ENCODE measurements at regions not wholly inside any gene's neighbourhood (a gene's known extent, or its start where the extent isn't known, plus 50 kb on each side); places are given as distances from the start of the nearest gene placed in this dataset.
"Not testable (repeated sequence)": the region's sequence is repeated elsewhere in the genome, so short reads cannot be mapped to it uniquely, and the experiment has no call there.

DNA sequence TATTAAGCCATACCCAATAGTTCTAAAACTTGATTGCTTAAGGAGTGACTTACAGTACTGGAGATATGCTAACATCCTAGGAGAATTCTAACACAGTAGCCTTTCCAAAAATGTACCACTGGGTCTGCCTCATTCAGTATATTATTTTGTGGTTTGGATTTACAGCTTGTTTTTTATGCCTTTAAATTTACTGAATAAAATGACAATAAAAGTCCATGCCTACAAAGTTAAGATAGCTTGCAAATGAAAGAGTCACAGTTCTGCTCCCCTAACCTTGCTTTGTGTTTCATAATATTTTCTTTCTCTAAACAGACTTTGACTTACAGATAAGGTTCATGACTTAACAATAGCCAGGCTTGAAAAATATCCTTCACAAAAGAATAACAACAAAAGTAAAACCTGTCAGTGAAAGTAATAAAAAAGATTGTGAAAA, 951.1 kb upstream of the NUDT12 start:
- H3K27ac ChIP-seq (ENCODE audit: low read depth in 1 of 2, low read length in 2 of 2): no peak overlapping the region
- no peaks in the 10 kb centered on the region for H3K36me3 ChIP-seq (ENCODE audit: control insufficient read depth in 1 of 2, insufficient read depth in 2 of 2, low read length in 1 of 2)
- ATAC-seq (ENCODE audit: low FRiP score) (no peak), DNase-seq (no peak)
- no peaks in the 10 kb centered on the region for H3K27me3 ChIP-seq (ENCODE audit: control insufficient read depth in 1 of 2, insufficient read depth in 2 of 2, low read length in 1 of 2)
- peaks cover 2% of the 10 kb centered on the region for H3K9me3 ChIP-seq (ENCODE audit: control insufficient read depth, low read length)
- no peak overlapping the region for H3K4me3 ChIP-seq (ENCODE audit: low read length in 2 of 2)
- no peaks in the 10 kb centered on the region for H3K4me1 ChIP-seq (ENCODE audit: control insufficient read depth in 1 of 2, insufficient read depth in 2 of 2, low read length in 2 of 2)
- intact Hi-C loops (cut with DNase I): no loop called here

DNA sequence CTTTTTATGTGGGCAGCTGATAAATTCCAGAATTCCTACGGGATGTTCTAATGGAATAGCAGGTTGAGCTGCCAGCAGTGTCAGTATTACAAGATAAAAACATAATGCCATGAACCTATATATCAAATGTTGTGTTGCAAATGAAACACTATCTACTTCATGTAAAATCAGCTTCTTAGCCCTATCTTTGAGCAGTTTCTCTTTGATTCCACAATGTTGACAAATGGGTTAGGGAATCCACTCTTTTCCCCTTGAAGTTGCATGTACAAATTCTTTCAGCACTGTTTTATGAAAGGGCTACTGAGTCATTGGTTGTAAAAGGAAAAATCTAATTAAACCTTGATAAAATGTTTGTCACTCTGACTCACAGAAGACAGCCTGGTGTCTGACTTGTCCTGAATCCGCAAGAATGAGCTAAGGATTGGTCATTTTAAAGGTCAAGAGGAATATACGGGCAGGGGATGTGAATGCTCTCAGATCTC, 950.6 kb upstream of the NUDT12 start:
- Histone ChIP-seq H3K4me3 (ENCODE audit: low read length in 2 of 2) (no peak overlapping the region), H3K27me3 (ENCODE audit: control insufficient read depth in 1 of 2, insufficient read depth in 2 of 2, low read length in 1 of 2) (no peaks in the 10 kb centered on the region), H3K36me3 (ENCODE audit: control insufficient read depth in 1 of 2, insufficient read depth in 2 of 2, low read length in 1 of 2) (no peaks in the 10 kb centered on the region), H3K4me1 (ENCODE audit: control insufficient read depth in 1 of 2, insufficient read depth in 2 of 2, low read length in 2 of 2) (no peaks in the 10 kb centered on the region), H3K9me3 (ENCODE audit: control insufficient read depth, low read length) (peaks cover 2% of the 10 kb centered on the region), H3K27ac (ENCODE audit: low read depth in 1 of 2, low read length in 2 of 2) (no peak overlapping the region)
- DNase-seq (no peak), ATAC-seq (ENCODE audit: low FRiP score) (no peak)
- intact Hi-C loops (cut with DNase I): no loop called here
- 43 to 50% methylated on average over 3 of the region's 3 CpGs for WGBS, 2 donors

- intact Hi-C loops (cut with DNase I): no loop called here
These were observed 949.7 kb upstream of the NUDT12 start for GRCh38 chr5:104512063-104512825.

GRCh38 chr5:104498281-104498680, 935.7 kb upstream of the NUDT12 start:
- intact Hi-C loops (cut with DNase I): no loop called here
- Histone ChIP-seq H3K4me3 (ENCODE audit: low read length in 2 of 2) (no peak overlapping the region), H3K9me3 (ENCODE audit: control insufficient read depth, low read length) (no peaks in the 10 kb centered on the region), H3K36me3 (ENCODE audit: control insufficient read depth in 1 of 2, insufficient read depth in 2 of 2, low read length in 1 of 2) (no peaks in the 10 kb centered on the region), H3K27ac (ENCODE audit: low read depth in 1 of 2, low read length in 2 of 2) (no peak overlapping the region), H3K27me3 (ENCODE audit: control insufficient read depth in 1 of 2, insufficient read depth in 2 of 2, low read length in 1 of 2) (no peaks in the 10 kb centered on the region), H3K4me1 (ENCODE audit: control insufficient read depth in 1 of 2, insufficient read depth in 2 of 2, low read length in 2 of 2) (no peaks in the 10 kb centered on the region)
- ATAC-seq (ENCODE audit: low FRiP score): no peak
- no peak for DNase-seq
- 38% methylated on average over 1 of the region's 1 CpG for WGBS, 2 donors

More at GRCh38 chr5:104512063-104512825, 949.7 kb upstream of the NUDT12 start:
- no peaks in the 10 kb centered on the region for H3K27me3 ChIP-seq (ENCODE audit: control insufficient read depth in 1 of 2, insufficient read depth in 2 of 2, low read length in 1 of 2)
- DNase-seq: no peak
- no peak for ATAC-seq (ENCODE audit: low FRiP score)
- H3K27ac ChIP-seq (ENCODE audit: low read depth in 1 of 2, low read length in 2 of 2): no peak overlapping the region
- 6% methylated on average over 4 of the region's 4 CpGs for WGBS, 2 donors
- no peak overlapping the region for H3K4me3 ChIP-seq (ENCODE audit: low read length in 2 of 2)
- H3K36me3 ChIP-seq (ENCODE audit: control insufficient read depth in 1 of 2, insufficient read depth in 2 of 2, low read length in 1 of 2): no peaks in the 10 kb centered on the region
- peaks cover 2% of the 10 kb centered on the region for H3K9me3 ChIP-seq (ENCODE audit: control insufficient read depth, low read length)
- H3K4me1 ChIP-seq (ENCODE audit: control insufficient read depth in 1 of 2, insufficient read depth in 2 of 2, low read length in 2 of 2): no peaks in the 10 kb centered on the region

GRCh38 chr5:104494083-104494482, 931.5 kb upstream of the NUDT12 start:
- Histone ChIP-seq H3K9me3 (ENCODE audit: control insufficient read depth, low read length) (no peaks in the 10 kb centered on the region), H3K27ac (ENCODE audit: low read depth in 1 of 2, low read length in 2 of 2) (no peak overlapping the region), H3K4me3 (ENCODE audit: low read length in 2 of 2) (no peak overlapping the region), H3K4me1 (ENCODE audit: control insufficient read depth in 1 of 2, insufficient read depth in 2 of 2, low read length in 2 of 2) (no peaks in the 10 kb centered on the region), H3K27me3 (ENCODE audit: control insufficient read depth in 1 of 2, insufficient read depth in 2 of 2, low read length in 1 of 2) (no peaks in the 10 kb centered on the region), H3K36me3 (ENCODE audit: control insufficient read depth in 1 of 2, insufficient read depth in 2 of 2, low read length in 1 of 2) (no peaks in the 10 kb centered on the region)
- ATAC-seq (ENCODE audit: low FRiP score): no peak
- DNase-seq: no peak
- 89 to 92% methylated on average over 2 of the region's 2 CpGs for WGBS, 2 donors
- intact Hi-C loops (cut with DNase I): no loop called here

GRCh38 chr5:104472811-104473210, 910.2 kb upstream of the NUDT12 start:
- 93 to 94% methylated on average over 3 of the region's 3 CpGs for WGBS, 2 donors
- no peaks in the 10 kb centered on the region for H3K36me3 ChIP-seq (ENCODE audit: control insufficient read depth in 1 of 2, insufficient read depth in 2 of 2, low read length in 1 of 2)
- no peak overlapping the region for H3K27ac ChIP-seq (ENCODE audit: low read depth in 1 of 2, low read length in 2 of 2)
- no peak overlapping the region for H3K4me3 ChIP-seq (ENCODE audit: low read length in 2 of 2)
- H3K27me3 ChIP-seq (ENCODE audit: control insufficient read depth in 1 of 2, insufficient read depth in 2 of 2, low read length in 1 of 2): no peaks in the 10 kb centered on the region
- H3K9me3 ChIP-seq (ENCODE audit: control insufficient read depth, low read length): no peaks in the 10 kb centered on the region
- DNase-seq: no peak
- no peaks in the 10 kb centered on the region for H3K4me1 ChIP-seq (ENCODE audit: control insufficient read depth in 1 of 2, insufficient read depth in 2 of 2, low read length in 2 of 2)
- no peak for ATAC-seq (ENCODE audit: low FRiP score)
- intact Hi-C loops (cut with DNase I): no loop called here

DNA sequence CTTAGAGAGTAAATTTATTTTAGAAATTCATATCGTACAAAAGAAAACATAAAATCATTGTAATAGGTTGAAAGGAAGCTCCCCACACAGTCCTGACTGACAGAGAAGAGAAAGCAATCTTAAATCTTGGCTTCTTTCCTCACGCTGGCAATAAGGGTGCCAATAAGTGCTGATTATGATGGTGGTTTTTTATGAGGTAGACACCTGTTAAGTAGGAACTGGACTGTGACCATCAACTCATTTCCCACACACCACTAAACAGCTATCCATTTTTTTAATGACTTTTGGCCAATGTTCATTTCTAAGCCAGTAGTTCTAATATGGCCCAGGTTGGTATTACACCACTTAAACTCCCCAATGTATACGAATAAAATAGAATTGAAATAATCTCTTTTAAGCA, 893.5 kb upstream of the NUDT12 start:
- DNase-seq (no peak), ATAC-seq (ENCODE audit: low FRiP score) (no peak)
- Histone ChIP-seq H3K27me3 (ENCODE audit: control insufficient read depth in 1 of 2, insufficient read depth in 2 of 2, low read length in 1 of 2) (no peaks in the 10 kb centered on the region), H3K27ac (ENCODE audit: low read depth in 1 of 2, low read length in 2 of 2) (no peak overlapping the region), H3K9me3 (ENCODE audit: control insufficient read depth, low read length) (no peaks in the 10 kb centered on the region), H3K4me1 (ENCODE audit: control insufficient read depth in 1 of 2, insufficient read depth in 2 of 2, low read length in 2 of 2) (no peaks in the 10 kb centered on the region), H3K4me3 (ENCODE audit: low read length in 2 of 2) (no peak overlapping the region), H3K36me3 (ENCODE audit: control insufficient read depth in 1 of 2, insufficient read depth in 2 of 2, low read length in 1 of 2) (no peaks in the 10 kb centered on the region)
- intact Hi-C loops (cut with DNase I): no loop called here
- WGBS, 2 donors: 74 to 85% methylated on average over 3 of the region's 3 CpGs

GRCh38 chr5:104452550-104452949, 890.0 kb upstream of the NUDT12 start:
- ATAC-seq (ENCODE audit: low FRiP score) (no peak), DNase-seq (no peak)
- Histone ChIP-seq H3K4me1 (ENCODE audit: control insufficient read depth in 1 of 2, insufficient read depth in 2 of 2, low read length in 2 of 2) (no peaks in the 10 kb centered on the region), H3K36me3 (ENCODE audit: control insufficient read depth in 1 of 2, insufficient read depth in 2 of 2, low read length in 1 of 2) (no peaks in the 10 kb centered on the region), H3K9me3 (ENCODE audit: control insufficient read depth, low read length) (no peaks in the 10 kb centered on the region), H3K4me3 (ENCODE audit: low read length in 2 of 2) (no peak overlapping the region), H3K27me3 (ENCODE audit: control insufficient read depth in 1 of 2, insufficient read depth in 2 of 2, low read length in 1 of 2) (no peaks in the 10 kb centered on the region), H3K27ac (ENCODE audit: low read depth in 1 of 2, low read length in 2 of 2) (no peak overlapping the region)
- intact Hi-C loops (cut with DNase I): no loop called here
- 74 to 76% methylated on average over 1 of the region's 1 CpG for WGBS, 2 donors

DNA sequence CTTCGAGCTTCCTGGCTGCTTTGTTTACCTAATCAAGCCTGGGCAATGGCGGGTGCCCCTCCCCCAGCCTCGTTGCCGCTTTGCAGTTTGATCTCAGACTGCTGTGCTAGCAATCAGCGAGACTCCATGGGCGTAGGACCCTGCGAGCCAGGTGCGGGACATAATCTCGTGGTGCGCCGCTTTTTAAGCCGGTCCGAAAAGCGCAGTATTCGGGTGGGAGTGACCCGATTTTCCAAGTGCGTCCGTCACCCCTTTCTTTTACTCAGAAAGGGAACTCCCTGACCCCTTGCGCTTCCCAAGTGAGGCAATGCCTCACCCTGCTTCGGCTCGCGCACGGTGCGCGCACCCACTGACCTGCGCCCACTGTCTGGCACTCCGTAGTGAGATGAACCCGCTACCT, 889.3 kb upstream of the NUDT12 start:
- H3K4me1 ChIP-seq (ENCODE audit: control insufficient read depth in 1 of 2, insufficient read depth in 2 of 2, low read length in 2 of 2); H3K4me3 ChIP-seq (ENCODE audit: low read length in 2 of 2); intact Hi-C loops (cut with DNase I); H3K27ac ChIP-seq (ENCODE audit: low read depth in 1 of 2, low read length in 2 of 2); H3K36me3 ChIP-seq (ENCODE audit: control insufficient read depth in 1 of 2, insufficient read depth in 2 of 2, low read length in 1 of 2); ATAC-seq (ENCODE audit: low FRiP score); H3K27me3 ChIP-seq (ENCODE audit: control insufficient read depth in 1 of 2, insufficient read depth in 2 of 2, low read length in 1 of 2); H3K9me3 ChIP-seq (ENCODE audit: control insufficient read depth, low read length); DNase-seq: not testable (repeated sequence)
- WGBS, 2 donors: 94 to 95% methylated on average over 25 to 28 of the region's 28 CpGs

All from aorta (tissue), 5 donors.